ENCODE measurements at regions not wholly inside any gene's neighbourhood (a gene's known extent, or its start where the extent isn't known, plus 50 kb on each side); places are given as distances from the start of the nearest gene placed in this dataset.

- H3K9me3 Mint-ChIP-seq = peaks cover 0 to 5% (median 0%) of the 10 kb centered on the region in 7 donors
- H3K36me3 ChIP-seq (replicated peaks in 1 of 2; ENCODE audit: control insufficient read depth in 1 of 2, insufficient read depth in 2 of 2, low read length in 2 of 2) = no peaks in the 10 kb centered on the region
- no peak overlapping the region for H3K4me2 ChIP-seq (replicated peaks; ENCODE audit: extremely low read depth, low read length, poor library complexity, severe bottlenecking)
- no peak overlapping the region for H2AFZ ChIP-seq (ENCODE audit: insufficient read depth, low read depth, low read length, poor library complexity, severe bottlenecking)
- no peak for TF ChIP-seq CTCF (IDR thresholded peaks at IDR 0.05)
- intact Hi-C loops (cut with micrococcal nuclease) = no loop called here
- no peak overlapping the region for H3K27ac Mint-ChIP-seq
- H4K20me1 ChIP-seq (ENCODE audit: insufficient read depth, low read length) = no peaks in the 10 kb centered on the region
- no peak overlapping the region for H3K27ac ChIP-seq (ENCODE audit: low read depth in 1 of 2, low read length in 2 of 2)
- H3K4me1 ChIP-seq (ENCODE audit: control insufficient read depth in 1 of 2, insufficient read depth in 2 of 2, low read length in 2 of 2) = no peaks in the 10 kb centered on the region
- H3K9ac ChIP-seq (ENCODE audit: insufficient read depth, low read length, poor library complexity, severe bottlenecking) = no peak overlapping the region
- 97% methylated on average over 5 of the region's 6 CpGs for WGBS (ENCODE audit: insufficient coverage)
- no peaks in the 10 kb centered on the region for H3K27me3 ChIP-seq (ENCODE audit: control insufficient read depth in 2 of 2, insufficient read depth in 2 of 2, low read length in 2 of 2)
- DNase-seq = no peak
- H3K79me2 ChIP-seq (ENCODE audit: insufficient read depth, low read length) = no peaks in the 10 kb centered on the region
- no peaks in the 10 kb centered on the region for H3K36me3 Mint-ChIP-seq
- peaks cover 3 to 12% (median 6%) of the 10 kb centered on the region in 3 donors for H3K27me3 Mint-ChIP-seq (ENCODE audit: low read depth in 3 of 3)
- no peaks in the 10 kb centered on the region for H3K4me1 Mint-ChIP-seq
- H3K4me3 Mint-ChIP-seq = no peak overlapping the region
- H3K4me3 ChIP-seq (replicated peaks in 1 of 3; ENCODE audit: low read depth in 2 of 3, low read length in 3 of 3) = no peak overlapping the region
- H3K9me3 ChIP-seq (replicated peaks in 1 of 2; ENCODE audit: control insufficient read depth in 1 of 2, insufficient read depth in 1 of 2, low read length in 2 of 2) = peaks cover 0 to 3% of the 10 kb centered on the region in 2 donors
These were observed 99.1 kb upstream of the SMARCA2 start for GRCh38 chr9:1916095-1916494.

DNA sequence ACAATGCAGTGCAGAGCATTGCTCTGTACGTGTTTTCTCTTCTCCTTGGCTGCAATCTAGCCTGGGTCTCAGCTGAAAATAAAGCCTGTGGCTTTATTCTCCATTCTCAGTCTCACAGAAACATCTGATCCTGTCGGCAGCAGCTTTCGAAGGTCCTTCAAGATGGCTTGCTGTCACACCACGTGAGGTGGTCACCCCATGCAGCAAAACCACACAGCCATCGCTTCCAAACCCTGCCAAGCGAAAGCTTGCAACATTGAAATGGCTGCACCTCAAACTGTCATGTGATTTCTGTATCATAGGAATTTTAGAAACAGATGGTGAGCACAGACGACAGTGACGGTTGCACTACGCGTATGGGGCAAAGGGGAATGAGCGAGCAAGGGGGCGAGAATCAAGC, 98.5 kb upstream of the SMARCA2 start:
- H3K4me2 ChIP-seq (replicated peaks; ENCODE audit: extremely low read depth, low read length, poor library complexity, severe bottlenecking) = no peak overlapping the region

More for the DNA sequence above, 98.5 kb upstream of the SMARCA2 start:
- no peak for TF ChIP-seq CTCF (IDR thresholded peaks at IDR 0.05)
- intact Hi-C loops (cut with micrococcal nuclease) = no loop called here
- Histone ChIP-seq H2AFZ (ENCODE audit: insufficient read depth, low read depth, low read length, poor library complexity, severe bottlenecking) (no peak overlapping the region), H3K27ac (ENCODE audit: low read depth in 1 of 2, low read length in 2 of 2) (no peak overlapping the region), H3K27me3 (ENCODE audit: control insufficient read depth in 2 of 2, insufficient read depth in 2 of 2, low read length in 2 of 2) (no peaks in the 10 kb centered on the region), H4K20me1 (ENCODE audit: insufficient read depth, low read length) (no peaks in the 10 kb centered on the region), H3K9ac (ENCODE audit: insufficient read depth, low read length, poor library complexity, severe bottlenecking) (no peak overlapping the region), H3K79me2 (ENCODE audit: insufficient read depth, low read length) (no peaks in the 10 kb centered on the region), H3K4me3 (replicated peaks in 1 of 3; ENCODE audit: low read depth in 2 of 3, low read length in 3 of 3) (no peak overlapping the region), H3K4me1 (ENCODE audit: control insufficient read depth in 1 of 2, insufficient read depth in 2 of 2, low read length in 2 of 2) (no peaks in the 10 kb centered on the region), H3K36me3 (replicated peaks in 1 of 2; ENCODE audit: control insufficient read depth in 1 of 2, insufficient read depth in 2 of 2, low read length in 2 of 2) (no peaks in the 10 kb centered on the region), H3K9me3 (replicated peaks in 1 of 2; ENCODE audit: control insufficient read depth in 1 of 2, insufficient read depth in 1 of 2, low read length in 2 of 2) (peaks cover 0 to 3% of the 10 kb centered on the region in 2 donors)
- H3K27ac Mint-ChIP-seq = no peak overlapping the region
- H3K4me3 Mint-ChIP-seq = no peak overlapping the region
- peaks cover 0 to 5% (median 0%) of the 10 kb centered on the region in 7 donors for H3K9me3 Mint-ChIP-seq
- 91% methylated on average over 12 of the region's 12 CpGs for WGBS (ENCODE audit: insufficient coverage)
- no peaks in the 10 kb centered on the region for H3K36me3 Mint-ChIP-seq
- H3K27me3 Mint-ChIP-seq (ENCODE audit: low read depth in 3 of 3) = peaks cover 6 to 14% (median 6%) of the 10 kb centered on the region in 3 donors
- DNase-seq = no peak
- no peaks in the 10 kb centered on the region for H3K4me1 Mint-ChIP-seq

All from CD14-positive monocyte (primary cell).